ENCODE measurements at regions not wholly inside any gene's neighbourhood (a gene's known extent, or its start where the extent isn't known, plus 50 kb on each side); places are given as distances from the start of the nearest gene placed in this dataset.

DNA sequence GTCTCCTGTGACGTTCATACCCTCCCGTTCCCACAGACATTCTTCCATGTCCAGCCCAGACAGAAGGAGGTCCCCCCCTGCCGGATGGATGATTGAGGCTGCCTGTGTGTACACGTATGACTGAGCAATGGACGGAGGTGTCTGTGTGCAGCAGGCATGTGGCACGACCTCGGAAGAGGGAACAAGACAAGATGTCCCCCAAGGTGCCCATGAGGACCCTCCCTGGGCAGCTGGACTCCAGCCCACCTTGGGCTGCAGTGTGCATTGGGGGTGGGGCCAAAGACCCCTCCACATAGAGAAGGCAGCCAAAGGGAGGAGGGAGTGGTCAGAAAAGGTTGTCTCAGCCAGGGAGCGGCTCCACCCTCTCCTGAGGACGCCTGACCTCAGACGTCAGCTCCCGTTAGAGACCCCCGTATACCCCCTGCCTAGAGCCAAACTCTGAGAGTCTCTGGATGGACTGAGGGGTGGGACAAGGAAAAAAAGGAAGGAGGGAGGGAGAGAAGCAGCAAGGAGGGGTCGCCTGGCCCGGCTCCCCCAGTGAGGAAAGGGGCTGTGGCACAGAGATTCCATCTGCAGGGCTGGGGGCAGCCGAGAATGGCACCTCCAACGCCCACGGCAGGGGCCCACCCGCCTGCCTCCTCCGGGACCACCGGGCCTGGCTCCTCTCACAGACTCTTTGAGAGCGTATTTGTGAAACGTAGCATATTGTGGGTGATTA lies 92.9 kb upstream of the BHLHE23 start:
- no peak for DNase-seq

DNA sequence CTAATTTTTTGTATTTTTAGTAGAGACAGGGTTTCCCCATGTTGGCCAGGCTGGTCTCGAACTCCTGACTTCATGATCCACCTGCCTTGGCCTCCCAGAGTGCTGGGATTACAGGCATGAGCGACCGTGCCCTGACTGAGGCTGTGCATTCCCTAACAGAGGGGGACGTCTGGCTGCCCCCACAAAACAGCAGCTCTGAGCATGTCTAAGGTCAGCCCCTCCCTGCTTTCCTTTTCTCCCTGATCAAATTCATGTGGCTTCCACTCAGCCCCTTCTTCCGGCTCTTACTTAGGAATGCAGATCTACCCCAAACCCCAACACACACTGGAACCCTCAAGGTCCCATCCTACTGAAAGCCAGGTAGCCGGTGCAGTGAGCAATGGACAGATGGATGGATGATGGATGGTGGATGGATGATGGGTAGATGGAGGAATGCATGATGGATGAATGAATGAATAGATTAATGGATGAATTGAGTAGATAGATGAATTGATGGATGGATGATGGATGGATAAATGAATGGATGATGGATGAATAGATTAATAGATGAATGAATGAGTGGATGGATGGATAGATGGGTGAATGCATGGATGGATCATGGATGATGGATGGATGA lies 91.5 kb upstream of the BHLHE23 start:
- no peak for DNase-seq

- DNase-seq = no peak
These were observed 90.6 kb upstream of the BHLHE23 start for GRCh38 chr20:63097336-63097831.

- DNase-seq = no peak
These were observed 90.0 kb upstream of the BHLHE23 start for GRCh38 chr20:63096681-63097335.

- DNase-seq = no peak
These were observed 89.2 kb upstream of the BHLHE23 start for GRCh38 chr20:63095718-63096654.

DNA sequence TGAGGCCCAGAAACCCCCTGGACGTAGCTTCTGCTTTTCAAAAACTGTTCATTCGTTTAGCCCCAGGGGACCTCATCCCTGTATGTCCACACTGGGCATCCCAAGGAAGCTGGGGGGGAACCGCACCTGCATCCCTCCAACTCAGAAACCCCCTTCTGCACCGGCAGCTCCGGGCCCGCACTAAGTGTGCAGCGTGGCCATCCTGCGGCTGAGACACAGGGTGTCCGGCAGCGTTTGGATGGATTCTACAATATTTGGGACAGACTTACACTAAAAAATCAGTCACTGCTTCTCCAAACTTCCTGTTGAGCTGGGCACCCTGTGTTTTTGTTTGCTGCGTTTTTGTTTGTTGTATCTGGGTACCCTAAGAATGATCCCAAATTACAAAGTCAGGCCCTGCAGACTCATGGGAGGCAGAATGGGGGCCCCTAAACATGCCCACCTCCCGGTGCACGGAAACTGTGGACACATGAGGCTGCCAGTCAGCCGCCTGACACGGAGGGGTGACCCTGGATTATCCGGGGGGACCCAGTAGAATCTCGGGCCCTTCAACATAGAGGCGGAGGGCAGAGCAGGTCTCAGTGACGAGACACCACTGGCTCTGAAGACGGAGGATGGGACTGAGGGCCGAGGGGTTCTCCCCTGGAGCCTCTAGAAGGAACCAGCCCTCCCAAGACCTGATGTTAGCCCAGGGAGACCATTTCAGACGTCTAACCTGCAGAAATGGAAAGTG lies 88.2 kb upstream of the BHLHE23 start:
- no peak for DNase-seq

DNA sequence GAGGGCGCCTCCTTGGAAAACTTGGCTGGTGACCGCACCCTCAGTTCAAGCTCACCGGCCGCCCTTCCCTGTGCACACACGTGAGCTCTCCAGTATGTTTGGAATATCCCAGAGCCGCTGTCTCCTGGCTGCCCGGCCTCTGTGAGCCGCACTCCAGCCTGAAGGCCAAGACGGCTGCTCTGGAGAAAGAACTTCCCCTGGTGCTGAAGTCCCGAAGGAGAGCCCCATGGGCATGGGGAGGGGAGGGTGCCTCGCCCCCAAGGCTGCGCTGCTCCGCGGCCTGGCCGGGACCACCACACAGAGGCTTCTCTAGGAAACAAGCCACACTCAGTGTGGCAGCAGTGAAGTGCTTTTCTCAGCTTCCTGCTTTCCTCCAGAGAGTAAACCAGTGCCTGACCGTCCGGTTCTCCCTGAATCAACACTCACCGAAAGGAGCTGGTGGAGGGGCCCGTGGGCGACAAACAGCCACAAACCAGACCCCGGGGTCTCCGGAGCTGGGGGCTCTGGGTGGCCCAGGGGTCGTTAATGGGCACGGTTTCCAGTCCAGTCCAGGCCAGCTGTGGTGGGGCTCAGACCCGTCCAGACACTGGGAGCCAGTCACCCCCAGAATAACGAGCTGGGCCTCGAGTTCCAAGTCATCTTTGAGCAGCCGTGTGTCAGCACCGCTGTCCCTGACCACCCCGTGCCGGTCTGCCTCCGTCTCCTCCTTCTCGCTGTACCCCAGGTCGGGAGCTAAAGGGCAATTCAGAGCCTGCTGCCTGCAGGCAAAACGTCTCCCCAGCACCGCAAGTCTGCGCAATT lies 87.4 kb upstream of the BHLHE23 start:
- no peak for DNase-seq

GRCh38 chr20:63092660-63093215 lies 86.0 kb upstream of the BHLHE23 start:
- no peak for DNase-seq

DNA sequence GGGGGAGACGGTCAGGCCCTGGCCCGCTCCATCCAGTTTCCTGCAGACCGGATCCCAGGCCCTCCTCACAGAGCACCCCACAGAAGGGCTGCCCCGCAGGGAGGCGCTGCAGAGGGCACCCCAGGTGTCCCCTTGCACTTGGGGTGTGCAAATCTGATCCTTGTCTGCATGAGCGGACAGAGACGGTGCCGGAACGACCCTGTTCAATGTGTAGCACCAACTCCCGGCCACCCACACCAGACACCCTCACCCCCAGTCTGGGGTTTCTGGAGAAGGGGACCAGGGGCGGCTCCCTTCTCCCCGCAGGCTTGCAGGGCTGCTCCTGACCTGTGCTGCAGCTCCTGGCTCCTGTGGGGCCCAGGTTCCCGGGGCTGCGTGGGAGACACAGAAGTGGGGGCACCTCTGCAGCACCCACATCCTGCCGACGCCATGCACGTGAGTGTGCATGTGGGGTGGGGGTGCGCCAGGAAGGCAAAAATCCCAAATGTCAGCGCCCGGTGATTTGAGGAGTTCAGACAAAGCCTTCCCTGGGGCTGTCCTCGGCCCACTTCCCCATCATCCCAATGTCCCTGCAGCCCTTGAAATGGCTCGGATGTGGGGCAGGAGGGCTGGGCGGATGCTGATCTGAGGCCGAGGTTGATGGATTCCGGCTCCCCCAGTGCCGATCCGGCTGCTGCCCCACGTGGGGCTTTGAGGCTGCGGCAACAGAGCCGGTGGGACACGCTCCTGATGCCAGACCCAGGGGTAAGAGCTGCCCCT lies 85.3 kb upstream of the BHLHE23 start:
- DNase-seq = no peak

DNA sequence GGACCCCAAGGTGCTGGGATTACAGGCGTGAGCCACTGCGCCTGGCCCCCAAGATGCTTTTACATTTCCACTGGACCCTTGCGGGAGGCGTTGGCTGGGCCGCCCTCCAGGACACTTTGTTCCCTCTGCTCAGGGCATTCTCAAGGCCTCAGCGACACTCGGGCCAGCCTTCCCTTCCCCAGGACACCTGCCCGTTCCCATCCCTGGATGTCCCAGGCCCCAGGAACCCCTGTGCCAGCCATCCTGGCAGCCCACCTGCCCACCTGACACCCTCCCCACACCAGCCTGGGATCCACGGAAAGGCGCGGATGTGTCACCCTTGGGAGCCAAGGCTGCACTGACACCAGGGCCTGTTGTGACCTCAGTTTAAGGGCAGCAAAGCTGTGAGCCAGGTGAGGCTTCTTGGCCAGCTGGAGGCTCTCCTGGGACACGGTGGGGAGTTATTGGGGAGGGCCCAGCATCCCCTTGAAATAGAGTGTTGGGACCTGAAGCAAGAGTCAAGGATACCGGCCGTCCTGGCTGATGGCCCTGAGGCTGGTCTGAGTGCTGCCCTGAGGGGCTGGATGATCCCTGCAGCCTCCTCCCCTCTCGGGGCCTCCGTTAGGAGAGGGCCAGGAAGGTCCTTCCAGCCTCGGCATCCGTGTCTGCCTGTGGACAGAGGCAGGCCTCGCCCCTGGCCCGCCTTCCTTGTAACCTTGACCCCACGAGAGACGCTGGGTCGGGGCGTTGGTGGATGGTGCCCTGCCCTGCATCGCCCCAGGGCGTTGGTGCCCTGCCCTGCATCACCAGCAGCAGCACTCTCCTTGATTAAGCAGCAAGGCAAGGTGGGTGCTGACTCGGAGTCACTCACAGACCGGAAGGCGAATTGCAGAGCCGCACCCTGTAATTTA lies 84.2 kb upstream of the BHLHE23 start:
- no peak for DNase-seq

- DNase-seq = no peak
These were observed 83.3 kb upstream of the BHLHE23 start for GRCh38 chr20:63090052-63090451.

DNA sequence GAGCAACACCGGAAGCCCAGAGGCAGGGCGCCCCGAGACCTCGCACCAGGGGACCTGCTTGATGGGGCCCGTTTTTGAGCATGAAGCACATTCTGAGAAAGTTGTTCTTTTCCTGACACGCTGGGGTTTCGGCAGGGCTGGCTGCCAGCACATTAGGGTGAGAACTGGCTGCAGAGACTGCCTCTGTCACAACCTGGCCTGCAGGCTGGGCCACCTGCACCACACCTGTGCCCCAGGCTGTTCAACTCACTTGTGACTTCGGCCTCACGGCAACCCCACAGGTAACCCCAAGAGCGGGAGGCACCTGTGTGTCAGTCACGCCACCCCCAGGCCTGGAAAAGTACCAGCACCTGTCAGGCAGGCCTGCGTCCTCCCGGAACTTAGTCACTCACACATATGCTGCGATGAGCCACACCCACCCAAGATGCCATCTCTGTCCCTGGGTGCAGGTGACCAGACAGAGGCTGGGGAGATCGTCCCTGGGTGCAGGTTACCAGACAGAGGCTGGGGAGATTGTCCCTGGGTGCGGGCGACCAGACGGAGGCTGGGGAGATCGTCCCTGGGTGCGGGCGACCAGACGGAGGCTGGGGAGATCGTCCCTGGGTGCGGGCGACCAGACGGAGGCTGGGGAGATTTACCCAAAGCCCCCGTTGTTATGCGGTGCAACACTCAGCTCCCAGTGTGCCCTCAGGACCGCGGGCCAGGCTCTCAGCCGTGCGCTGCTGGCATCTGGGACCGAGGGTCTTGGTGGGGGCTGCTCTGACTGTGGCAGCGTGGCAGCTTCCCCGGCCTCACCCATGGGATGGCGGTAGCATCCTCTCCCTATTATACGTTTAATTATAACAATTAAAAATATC lies 82.5 kb upstream of the BHLHE23 start:
- DNase-seq = no peak

DNA sequence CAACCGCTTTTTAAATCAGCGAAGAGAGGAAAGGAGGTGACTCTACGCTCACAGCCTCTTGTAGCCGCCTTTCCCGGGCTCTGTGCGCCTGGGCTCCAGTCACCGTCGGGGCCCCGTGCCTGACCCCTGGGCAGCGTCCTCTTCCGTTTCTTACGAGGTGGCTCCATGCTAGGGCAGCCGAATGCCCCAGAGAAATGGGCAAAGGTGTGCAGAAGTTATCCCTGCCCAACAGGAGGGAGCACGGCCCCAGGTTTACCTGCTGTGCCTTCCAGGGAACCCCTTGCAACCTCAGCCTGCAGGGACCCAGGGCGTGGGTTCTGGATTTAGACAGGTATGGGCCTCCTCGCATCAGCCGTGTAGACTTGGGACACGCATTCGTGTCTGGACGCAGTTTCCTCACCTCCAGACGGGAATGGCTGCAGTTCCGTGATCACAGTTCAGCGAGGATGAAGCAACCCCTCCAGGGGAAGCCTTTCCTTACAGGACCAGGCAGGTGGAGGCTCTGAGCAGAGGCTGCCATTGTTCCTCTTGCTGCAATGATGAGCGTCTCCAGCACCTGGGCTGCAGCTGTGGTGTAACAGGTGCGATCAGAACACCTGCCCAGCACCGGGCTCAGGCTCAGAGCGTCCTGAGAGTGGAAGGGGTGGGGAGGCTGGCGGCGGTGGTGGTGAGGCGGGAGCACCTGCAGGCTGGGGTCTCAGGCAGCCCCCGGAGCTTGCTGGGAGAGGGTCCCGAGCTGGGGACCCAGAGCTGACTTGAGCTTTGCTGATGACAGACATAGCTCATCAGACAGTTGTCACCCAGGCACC lies 81.3 kb upstream of the BHLHE23 start:
- no peak for DNase-seq

DNA sequence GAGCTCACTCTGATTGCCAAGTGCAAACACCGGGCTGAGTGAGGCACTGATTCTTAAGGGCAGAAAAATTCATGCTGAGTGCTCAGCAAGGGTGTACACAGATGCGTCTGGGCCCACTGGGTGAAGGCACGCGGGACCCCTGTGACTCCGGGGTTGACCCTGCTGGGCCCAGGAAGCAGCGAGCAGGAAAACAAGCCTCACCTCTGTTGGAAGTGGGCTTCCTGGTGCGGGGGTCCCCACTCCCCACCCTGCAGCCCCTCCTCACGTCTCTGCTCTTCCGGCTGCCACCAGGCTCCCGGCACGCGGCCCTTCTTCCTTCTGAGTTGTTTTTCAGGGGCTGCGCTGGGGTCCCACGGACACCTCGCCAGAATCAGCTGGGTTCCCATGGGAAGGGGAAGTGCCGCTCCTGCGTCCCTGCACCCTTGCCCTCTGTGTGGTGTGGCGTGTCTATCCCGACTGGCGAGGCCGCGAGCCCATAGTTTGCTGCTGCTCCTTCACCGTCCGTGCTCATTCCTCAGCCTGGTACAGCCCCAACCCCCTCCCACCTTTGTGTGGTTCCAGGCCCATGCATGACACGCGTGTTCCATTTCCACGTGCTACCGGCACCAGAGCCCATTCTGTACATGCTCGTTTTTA lies 80.6 kb upstream of the BHLHE23 start:
- DNase-seq = no peak

- DNase-seq = no peak
These were observed 79.9 kb upstream of the BHLHE23 start for GRCh38 chr20:63086421-63087235.
